ENCODE measurements at regions not wholly inside any gene's neighbourhood (a gene's known extent, or its start where the extent isn't known, plus 50 kb on each side); places are given as distances from the start of the nearest gene placed in this dataset.

DNA sequence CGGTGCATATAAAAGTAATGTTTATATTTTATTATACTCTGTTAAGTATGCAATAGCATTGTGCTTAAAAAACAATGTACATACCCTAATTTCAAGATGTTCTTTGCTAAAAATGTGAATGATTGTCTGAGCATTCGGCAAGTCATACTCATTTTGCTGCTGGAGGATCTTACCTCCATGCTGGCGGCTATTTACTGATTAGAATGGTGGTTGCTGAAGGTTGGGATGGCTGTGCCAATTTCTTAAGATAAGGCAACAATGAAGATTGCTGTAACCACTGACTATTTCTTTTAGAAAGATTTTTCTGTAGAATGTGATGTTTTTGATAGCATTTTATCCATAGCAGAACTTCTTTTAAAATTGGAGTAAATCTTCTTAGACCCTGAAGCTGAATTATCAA, 932.7 kb downstream of the ZPLD1 start:
- DNase-seq = no peak
- H3K27me3 ChIP-seq = no peaks in the 10 kb centered on the region
- no peaks in the 10 kb centered on the region for H3K9me3 ChIP-seq
- no peaks in the 10 kb centered on the region for H3K4me1 ChIP-seq
- no peak overlapping the region for H3K27ac ChIP-seq
- intact Hi-C loops (cut with DNase I) = no loop called here
- WGBS, 2 donors = 83 to 88% methylated on average over 3 of the region's 3 CpGs
- TF ChIP-seq, protein P1, sequence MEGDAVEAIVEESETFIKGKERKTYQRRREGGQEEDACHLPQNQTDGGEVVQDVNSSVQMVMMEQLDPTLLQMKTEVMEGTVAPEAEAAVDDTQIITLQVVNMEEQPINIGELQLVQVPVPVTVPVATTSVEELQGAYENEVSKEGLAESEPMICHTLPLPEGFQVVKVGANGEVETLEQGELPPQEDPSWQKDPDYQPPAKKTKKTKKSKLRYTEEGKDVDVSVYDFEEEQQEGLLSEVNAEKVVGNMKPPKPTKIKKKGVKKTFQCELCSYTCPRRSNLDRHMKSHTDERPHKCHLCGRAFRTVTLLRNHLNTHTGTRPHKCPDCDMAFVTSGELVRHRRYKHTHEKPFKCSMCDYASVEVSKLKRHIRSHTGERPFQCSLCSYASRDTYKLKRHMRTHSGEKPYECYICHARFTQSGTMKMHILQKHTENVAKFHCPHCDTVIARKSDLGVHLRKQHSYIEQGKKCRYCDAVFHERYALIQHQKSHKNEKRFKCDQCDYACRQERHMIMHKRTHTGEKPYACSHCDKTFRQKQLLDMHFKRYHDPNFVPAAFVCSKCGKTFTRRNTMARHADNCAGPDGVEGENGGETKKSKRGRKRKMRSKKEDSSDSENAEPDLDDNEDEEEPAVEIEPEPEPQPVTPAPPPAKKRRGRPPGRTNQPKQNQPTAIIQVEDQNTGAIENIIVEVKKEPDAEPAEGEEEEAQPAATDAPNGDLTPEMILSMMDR (IDR thresholded peaks at IDR 0.05) = no peak
- no peak for TF ChIP-seq POLR2A (IDR thresholded peaks at IDR 0.05)
- H3K36me3 ChIP-seq = no peaks in the 10 kb centered on the region
- H3K4me3 ChIP-seq = no peak overlapping the region

DNA sequence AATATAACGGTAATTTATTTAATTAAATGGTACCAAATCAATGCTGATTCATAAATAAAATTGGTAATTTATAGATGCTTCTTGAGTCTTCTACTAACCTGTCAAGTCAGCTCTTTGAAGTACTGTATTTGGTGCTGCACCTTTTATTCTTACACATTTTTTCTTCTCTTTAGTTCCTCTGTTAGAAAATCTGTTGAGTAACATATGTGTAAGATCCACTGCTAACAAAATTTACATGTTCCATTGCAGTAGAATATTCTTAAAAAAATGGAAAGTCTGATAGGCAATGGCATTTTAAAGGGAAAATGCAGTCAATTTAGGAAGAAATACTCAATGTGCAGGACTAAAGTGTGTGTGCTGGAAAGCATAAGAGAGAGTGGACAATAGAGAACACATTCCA, 936.6 kb downstream of the ZPLD1 start:
- H3K27ac ChIP-seq = no peak overlapping the region
- TF ChIP-seq POLR2A (IDR thresholded peaks at IDR 0.05) = no peak
- TF ChIP-seq, protein P1 (IDR thresholded peaks at IDR 0.05) = no peak
- no peaks in the 10 kb centered on the region for H3K4me1 ChIP-seq
- intact Hi-C loops (cut with DNase I) = no loop called here
- no peak overlapping the region for H3K4me3 ChIP-seq
- no peaks in the 10 kb centered on the region for H3K27me3 ChIP-seq
- DNase-seq = no peak
- H3K36me3 ChIP-seq = no peaks in the 10 kb centered on the region
- 48 to 67% methylated on average over 1 of the region's 1 CpG for WGBS, 2 donors
- no peaks in the 10 kb centered on the region for H3K9me3 ChIP-seq

DNA sequence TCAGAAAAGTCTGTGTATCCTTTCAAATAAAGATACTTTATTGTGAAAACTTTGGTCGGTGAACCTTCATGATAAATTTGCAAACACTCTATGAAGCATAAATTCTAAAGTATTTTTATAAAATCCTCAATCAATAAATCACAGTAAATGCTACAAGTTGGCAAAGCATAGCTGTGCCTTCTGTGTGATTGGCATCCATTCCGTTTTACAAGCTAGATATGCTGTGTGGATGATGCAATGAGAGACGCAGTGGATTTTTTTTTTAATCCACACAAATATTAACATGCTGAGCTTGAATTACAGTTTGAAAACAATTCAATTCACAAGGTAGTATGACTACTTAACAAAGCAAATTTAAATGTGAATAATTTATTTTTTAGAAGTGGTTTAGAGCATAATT, 937.2 kb downstream of the ZPLD1 start:
- no peak overlapping the region for H3K27ac ChIP-seq
- no peak for DNase-seq
- WGBS, 2 donors = 50 to 64% methylated on average over 3 of the region's 3 CpGs

DNA sequence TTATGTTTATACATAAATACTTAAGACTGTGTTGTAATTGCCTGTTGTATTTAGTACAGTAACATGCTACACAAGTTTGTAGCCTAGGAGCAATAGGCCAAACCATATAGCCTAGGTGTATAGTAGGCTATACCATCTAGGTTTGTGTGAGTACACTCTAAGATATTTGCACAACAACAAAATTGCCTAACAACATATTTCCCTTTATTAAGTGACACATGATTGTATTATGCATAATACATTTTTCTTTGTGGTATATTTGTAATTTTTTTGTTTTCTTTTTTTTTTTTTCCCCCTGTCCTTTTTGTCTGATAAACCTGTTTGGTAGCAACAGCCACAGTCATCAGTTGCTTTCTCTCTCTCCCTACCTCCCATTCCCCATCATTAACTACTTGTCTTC, 945.6 kb downstream of the ZPLD1 start:
- H3K4me3 ChIP-seq = no peak overlapping the region
- intact Hi-C loops (cut with DNase I) = no loop called here
- H3K27ac ChIP-seq = no peak overlapping the region
- no peak for DNase-seq
- TF ChIP-seq, protein P1 (IDR thresholded peaks at IDR 0.05) = no peak
- no peak for TF ChIP-seq POLR2A (IDR thresholded peaks at IDR 0.05)
- H3K4me1 ChIP-seq = no peaks in the 10 kb centered on the region
- H3K9me3 ChIP-seq = no peaks in the 10 kb centered on the region
- H3K36me3 ChIP-seq = no peaks in the 10 kb centered on the region
- H3K27me3 ChIP-seq = no peaks in the 10 kb centered on the region

More for the DNA sequence above, 937.2 kb downstream of the ZPLD1 start:
- intact Hi-C loops (cut with DNase I) = no loop called here
- Histone ChIP-seq H3K4me3 (no peak overlapping the region), H3K36me3 (no peaks in the 10 kb centered on the region), H3K27me3 (no peaks in the 10 kb centered on the region), H3K4me1 (no peaks in the 10 kb centered on the region), H3K9me3 (no peaks in the 10 kb centered on the region)
- TF ChIP-seq POLR2A (IDR thresholded peaks at IDR 0.05) = no peak
- TF ChIP-seq, protein P1 (IDR thresholded peaks at IDR 0.05) = no peak

DNA sequence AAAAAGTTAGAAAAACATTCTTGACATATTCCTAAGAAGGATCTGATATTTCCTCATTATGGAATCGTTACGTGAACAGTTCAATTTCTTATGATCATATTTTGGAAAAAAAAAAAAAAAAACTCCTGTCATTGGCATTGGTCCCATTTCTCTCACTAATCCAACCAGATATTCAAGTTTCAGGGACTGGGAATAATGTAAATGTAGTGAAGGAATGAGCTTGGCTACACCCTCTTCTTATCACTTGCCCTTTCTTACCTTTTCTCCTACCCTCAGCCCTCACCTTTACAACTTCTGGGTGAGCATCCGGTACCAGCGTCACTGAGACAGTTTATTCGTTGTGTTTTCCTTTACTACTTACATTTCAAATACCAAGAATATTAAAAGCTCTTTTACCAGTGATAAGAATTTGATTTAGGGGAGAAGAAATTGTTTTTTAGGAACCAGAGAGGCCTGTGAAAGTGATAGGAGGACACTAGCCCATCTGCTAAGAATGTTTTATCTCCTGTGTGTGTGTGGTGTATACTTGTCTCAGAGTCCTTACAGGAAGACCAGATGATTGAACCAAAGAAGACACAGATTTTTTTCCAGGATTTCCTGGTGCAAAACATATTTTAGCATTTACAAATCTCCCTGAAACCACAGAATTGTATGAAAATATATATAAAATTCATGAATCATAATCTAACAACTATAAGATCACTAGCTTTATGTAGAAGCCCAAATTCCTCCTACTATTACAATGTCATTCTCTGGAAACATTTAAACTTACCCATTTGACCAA, 946.7 kb downstream of the ZPLD1 start:
- whole genome bisulfite sequencing, 2 donors = 57 to 59% methylated on average over 5 of the region's 5 CpGs
- no peak for DNase-seq
- Histone ChIP-seq H3K27me3 (no peaks in the 10 kb centered on the region), H3K4me3 (no peak overlapping the region), H3K9me3 (no peaks in the 10 kb centered on the region), H3K36me3 (no peaks in the 10 kb centered on the region), H3K27ac (no peak overlapping the region), H3K4me1 (no peaks in the 10 kb centered on the region)
- intact Hi-C loops (cut with DNase I) = no loop called here
- no peak for TF ChIP-seq POLR2A (IDR thresholded peaks at IDR 0.05)
- TF ChIP-seq, protein P1 (IDR thresholded peaks at IDR 0.05) = no peak
